HG02943 (cell line): ENCODE measurements at regions not wholly inside any gene's neighbourhood (a gene's known extent, or its start where the extent isn't known, plus 50 kb on each side); places are given as distances from the start of the nearest gene placed in this dataset.
"Not testable (repeated sequence)": the region's sequence is repeated elsewhere in the genome, so short reads cannot be mapped to it uniquely, and the experiment has no call there.

ENCODE experiments used
- ATAC-seq: cut with Tn5 transposase; IDR thresholded peaks from one replicate; pipeline ENCODE4 v1.9.1; 2021; ENCODE audit warnings: mild to moderate bottlenecking, low read depth, moderate library complexity; ENCODE audit not compliant: unreplicated experiment

- no peak for ATAC-seq
Observed at GRCh38 chr13:76829572-76830327, 56.5 kb downstream of the KCTD12 start.

GRCh38 chr13:76828316-76828741 is 57.9 kb downstream of the KCTD12 start:
- ATAC-seq: no peak

DNA sequence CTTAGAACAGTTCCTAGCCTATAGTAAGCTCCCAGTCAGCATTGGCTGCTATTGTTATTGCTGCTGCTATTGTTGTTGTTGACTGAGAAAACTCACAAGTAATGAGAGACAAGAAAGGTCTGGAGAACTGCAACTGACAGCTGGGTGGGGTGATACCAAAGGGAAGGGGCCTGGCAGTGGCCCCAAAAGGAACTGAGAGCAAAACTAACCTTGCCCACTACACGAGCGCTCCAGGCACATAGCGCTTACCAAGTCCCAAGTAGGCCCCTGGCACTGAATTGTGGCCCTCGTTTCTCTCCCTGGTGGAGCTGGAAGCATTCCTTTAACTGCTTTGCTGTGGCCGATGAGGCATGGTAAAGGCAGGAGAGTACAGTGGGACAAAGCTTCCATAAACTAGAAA is 59.7 kb downstream of the KCTD12 start:
- no peak for ATAC-seq

DNA sequence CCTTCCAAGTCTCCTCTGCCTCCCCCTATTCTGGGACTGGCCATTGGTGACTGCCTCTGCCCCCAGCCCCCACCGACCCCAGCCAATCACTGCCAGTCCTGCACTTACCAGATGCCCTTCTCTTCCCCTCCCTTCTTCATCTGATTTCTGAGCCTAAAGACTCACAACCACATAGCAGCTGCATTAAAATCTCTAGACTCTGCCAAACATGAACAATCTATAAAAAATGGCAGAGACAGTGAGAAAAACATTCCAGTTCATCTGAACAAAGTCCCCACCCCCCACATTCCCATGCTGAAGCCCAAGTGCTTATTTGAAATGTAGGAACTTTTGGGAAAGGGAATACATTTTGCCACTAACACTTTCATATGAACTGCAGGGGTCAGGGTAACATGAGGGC is 60.8 kb downstream of the KCTD12 start:
- ATAC-seq: no peak

GRCh38 chr13:76823969-76824368 is 62.2 kb downstream of the KCTD12 start:
- no peak for ATAC-seq

DNA sequence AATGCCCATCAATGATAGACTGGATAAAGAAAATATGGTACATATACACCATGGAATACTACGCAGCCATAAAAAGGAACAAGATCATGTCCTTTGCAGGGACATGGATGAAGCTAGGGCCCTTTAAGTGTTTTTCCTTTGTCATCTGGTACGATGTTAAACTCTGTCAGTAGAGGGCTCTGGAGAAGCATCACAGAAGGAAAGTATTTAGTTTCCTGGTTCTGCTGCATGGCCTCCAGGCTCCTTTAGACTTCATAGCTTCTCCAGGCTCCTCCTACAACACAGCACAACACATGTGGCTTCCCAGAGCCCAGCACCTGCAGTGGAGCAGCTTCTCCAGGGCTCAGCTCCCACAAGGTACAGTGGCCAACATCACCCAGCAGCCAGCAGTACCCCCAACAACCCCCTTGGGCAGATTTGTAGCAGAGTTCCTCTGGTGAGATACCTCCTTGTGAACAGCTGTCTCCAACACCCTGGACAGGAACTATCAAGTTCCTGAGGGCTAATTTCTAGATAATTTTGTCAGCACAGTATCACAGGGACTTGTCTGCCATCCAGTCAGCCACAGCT is 63.4 kb downstream of the KCTD12 start:
- ATAC-seq: no peak

DNA sequence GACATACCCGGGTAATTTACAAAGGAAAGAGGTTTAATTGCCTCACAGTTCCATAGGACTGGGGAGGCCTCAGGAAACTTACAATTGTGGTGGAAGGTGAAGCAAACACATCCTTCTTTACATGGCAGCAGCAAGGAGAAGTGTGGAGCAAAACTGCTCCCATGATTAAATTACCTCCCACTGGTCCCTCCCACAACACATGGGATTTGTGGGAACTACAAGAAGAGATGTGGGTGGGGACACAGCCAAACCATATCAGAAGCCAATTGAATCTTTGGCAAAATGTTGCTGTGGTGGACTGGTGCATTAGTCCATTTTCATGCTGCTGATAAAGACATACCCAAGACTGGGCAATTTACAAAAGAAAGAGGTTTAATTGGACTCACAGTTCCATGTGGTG is 65.0 kb downstream of the KCTD12 start:
- not testable (repeated sequence) for ATAC-seq

GRCh38 chr13:76820759-76821158 is 65.4 kb downstream of the KCTD12 start:
- no peak for ATAC-seq

- no peak for ATAC-seq
Observed at GRCh38 chr13:76816394-76816793, 69.8 kb downstream of the KCTD12 start.

DNA sequence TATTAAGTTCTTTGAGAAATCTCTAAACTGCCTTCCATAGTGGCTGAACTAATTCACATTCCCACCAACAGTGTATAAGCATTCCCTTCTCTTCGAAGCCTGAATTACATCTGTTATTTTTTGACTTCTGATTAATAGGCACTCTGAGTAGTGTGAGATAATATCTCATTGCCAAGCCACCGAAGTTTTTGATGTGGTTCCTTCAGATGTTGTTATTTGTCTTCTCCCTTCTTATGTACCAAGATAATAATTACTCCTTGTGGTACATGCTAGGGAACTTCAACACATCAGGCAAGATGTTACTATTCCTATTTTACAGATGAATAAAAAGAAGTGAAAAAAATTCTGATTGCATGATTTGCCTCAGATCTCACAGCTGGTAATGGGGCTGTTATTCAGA is 70.9 kb downstream of the KCTD12 start:
- no peak for ATAC-seq

DNA sequence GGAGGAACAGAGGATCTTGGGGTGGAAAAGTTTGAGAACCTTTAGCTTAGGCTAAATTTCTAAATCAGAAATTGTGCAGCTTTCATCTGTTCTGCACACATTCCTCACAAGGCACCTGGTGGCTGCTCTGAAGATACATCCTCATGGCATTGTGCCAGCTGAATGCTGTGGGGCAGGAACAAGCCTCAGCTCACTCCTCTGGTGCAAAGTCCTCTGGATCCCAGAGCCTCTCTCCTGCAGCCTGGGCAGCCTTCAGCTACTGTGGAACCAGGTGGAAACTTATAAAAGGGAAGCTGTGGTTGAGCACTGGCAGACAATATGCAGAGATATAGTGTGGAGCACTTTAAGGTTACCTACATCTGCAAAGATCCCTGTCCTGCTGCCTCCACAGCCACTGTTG is 72.3 kb downstream of the KCTD12 start:
- no peak for ATAC-seq

- ATAC-seq: no peak
Observed at GRCh38 chr13:76813000-76813691, 73.1 kb downstream of the KCTD12 start.

GRCh38 chr13:76812206-76812897 is 73.9 kb downstream of the KCTD12 start:
- no peak for ATAC-seq

DNA sequence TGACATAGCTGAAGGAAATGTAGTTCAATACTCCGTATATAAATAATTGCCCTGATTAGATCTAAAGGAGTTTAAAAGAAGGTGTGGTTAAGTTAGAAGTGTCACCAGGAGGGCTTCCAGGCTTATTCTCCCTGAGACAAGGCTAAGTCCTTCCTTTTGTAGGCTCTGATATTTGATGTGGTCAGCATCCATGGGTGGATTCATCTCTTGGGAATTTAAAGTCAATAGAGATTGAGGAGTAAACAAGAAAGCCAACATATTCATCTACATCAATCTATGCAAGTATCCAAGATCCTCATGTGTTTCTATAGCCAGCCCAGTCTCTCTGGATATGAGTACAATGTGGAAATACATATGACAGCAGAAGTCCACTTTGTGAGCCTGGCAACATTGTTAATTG is 76.8 kb downstream of the KCTD12 start:
- ATAC-seq: no peak

DNA sequence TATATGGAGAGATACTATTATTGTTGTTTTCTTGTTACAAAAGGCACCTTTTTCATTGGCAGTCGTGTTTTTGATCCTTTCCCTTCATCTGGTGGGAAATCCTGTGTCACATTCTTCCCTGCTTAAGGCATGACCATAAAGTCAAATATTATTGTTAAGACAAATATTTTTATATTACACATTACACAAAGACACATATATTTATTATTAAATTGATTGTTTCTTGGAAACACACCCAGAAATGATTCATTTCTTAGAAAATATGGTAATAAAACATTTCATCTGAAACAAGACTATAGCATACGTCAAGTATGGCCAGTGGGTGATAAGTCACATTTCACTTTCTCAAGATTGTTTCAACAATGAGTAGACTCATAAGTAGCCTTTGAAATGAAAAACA is 77.3 kb downstream of the KCTD12 start:
- ATAC-seq: no peak

GRCh38 chr13:76804801-76805200 is 81.4 kb downstream of the KCTD12 start:
- ATAC-seq: no peak

DNA sequence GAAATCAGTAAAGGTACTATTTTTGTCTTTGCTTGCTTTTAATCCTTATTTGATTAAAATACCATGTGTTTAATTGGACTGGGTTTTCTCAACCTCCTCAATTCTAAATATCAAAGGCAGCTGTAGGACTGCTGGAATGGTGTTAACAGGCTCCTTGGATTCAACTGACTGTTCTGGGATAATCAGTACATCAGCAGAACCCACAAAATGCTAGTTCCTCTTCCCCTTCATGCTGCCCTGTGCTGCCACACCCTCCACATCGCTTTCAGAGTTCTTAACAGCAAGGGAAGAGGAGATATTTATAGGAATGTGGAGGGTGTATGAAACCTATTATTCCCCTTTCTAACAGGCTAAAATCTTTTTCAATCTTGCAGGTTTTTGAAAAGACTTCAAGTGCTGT is 82.4 kb downstream of the KCTD12 start:
- ATAC-seq: no peak

DNA sequence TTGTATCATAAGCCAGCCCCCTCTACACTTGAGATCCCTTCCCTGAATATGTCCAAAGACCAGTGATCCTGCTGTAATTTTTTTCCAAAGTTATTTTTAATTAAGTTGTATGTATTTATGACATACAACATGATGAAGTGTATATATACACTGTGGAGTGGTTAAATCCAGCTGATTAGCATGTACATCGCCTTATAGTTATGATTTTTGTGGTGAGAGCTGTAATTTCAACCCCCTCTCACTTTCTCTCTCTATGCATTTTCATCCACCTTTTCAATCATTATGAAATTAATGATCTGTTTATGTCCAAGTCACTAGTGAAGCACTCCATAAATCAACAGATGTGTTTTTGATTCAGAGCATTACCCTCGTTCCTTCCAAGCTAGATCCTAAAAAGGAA is 85.3 kb downstream of the KCTD12 start:
- no peak for ATAC-seq

DNA sequence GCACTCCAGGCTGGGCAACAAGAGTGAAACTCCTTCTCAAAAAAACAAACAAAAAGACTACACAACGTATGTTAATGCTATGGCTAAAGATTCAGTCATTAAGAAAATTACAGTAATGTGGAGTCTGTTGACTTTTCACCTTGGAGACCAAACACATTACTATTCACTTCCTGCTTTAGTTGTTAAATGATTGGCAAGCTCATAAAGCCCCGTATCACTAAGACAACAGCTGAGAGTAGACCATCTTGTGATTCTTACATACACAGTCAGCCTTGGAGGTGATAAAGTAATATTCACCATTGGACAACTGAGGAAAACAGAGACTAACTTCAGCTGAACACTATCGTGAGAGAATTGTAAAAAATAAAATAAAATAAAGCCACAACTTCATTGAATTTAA is 86.5 kb downstream of the KCTD12 start:
- no peak for ATAC-seq

- ATAC-seq: no peak
Observed at GRCh38 chr13:76798037-76798436, 88.2 kb downstream of the KCTD12 start.

DNA sequence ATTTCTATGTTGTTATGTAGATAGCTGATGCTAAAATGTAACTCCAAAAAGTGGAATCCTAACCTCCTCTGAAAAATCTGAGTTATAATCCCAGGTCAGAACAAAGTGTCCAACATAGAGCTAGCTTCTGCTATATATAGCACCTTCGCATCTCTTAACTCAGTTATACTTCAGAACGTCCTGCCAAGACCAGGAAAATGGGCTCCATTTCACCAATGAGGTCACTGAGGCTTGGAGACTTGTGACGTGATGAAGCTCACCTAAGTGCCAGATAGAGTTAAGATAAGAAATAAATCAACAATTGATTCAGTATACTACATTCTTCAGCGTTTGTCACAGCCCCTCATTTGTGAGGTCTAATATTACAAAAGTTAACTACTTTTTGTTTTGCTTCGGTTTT is 88.8 kb downstream of the KCTD12 start:
- no peak for ATAC-seq
